ENCODE measurements at regions not wholly inside any gene's neighbourhood (a gene's known extent, or its start where the extent isn't known, plus 50 kb on each side); places are given as distances from the start of the nearest gene placed in this dataset.

GRCh38 chr12:127254420-127254955 lies 1012.5 kb upstream of the TMEM132C start:
- TF ChIP-seq POLR2A (IDR thresholded peaks at IDR 0.05; ENCODE audit: control extremely low read depth in 1 of 2, low read depth in 2 of 2, low read length in 2 of 2): no peak
- TF ChIP-seq POLR2AphosphoS5 (IDR thresholded peaks at IDR 0.05; ENCODE audit: low read depth, low read length): no peak
- no peak for TF ChIP-seq SP2 (IDR thresholded peaks at IDR 0.05; ENCODE audit: low read length)
- TF ChIP-seq PHF8 (conservative IDR thresholded peaks at IDR 0.05; ENCODE audit: low read depth, low read length): no peak
- no peak for TF ChIP-seq ZNF274 (IDR thresholded peaks at IDR 0.05; ENCODE audit: borderline replicate concordance, extremely low read depth, low read length)
- TF ChIP-seq CTCF (IDR thresholded peaks at IDR 0.05; ENCODE audit: control extremely low read depth in 1 of 3, insufficient read depth in 1 of 3, low read depth in 1 of 3, low read length in 3 of 3): no peak
- no peak for TF ChIP-seq JUN (IDR thresholded peaks at IDR 0.05; ENCODE audit: low read depth, low read length)
- TF ChIP-seq TEAD4 (IDR thresholded peaks at IDR 0.05; ENCODE audit: low read depth, low read length): no peak
- no peak for TF ChIP-seq ASH2L (IDR thresholded peaks at IDR 0.05; ENCODE audit: low read length)
